OCI-LY7 (cell line): ENCODE measurements at regions not wholly inside any gene's neighbourhood (a gene's known extent, or its start where the extent isn't known, plus 50 kb on each side); places are given as distances from the start of the nearest gene placed in this dataset.

Experiments used
- BruUV-seq: library from RNA; stranded (reverse); fragments of 400-500 nt; replicated peaks from 2 replicates; lab custom pipeline; 2021; lab: Mats Ljungman, UMichigan
- CTCF ChIA-PET: fragments of 300-600 bp; sonication (Branson Sonifier 250); formaldehyde crosslinking; loops from one replicate; lab custom pipeline; 2022; ENCODE audit warnings: antibody characterized with exemption; ENCODE audit not compliant: unreplicated experiment; lab: Charles Lee
- POLR2A ChIA-PET: fragments of 300-600 bp; sonication (Branson Sonifier 250); formaldehyde crosslinking; loops from one replicate; lab custom pipeline; 2022; ENCODE audit warnings: antibody characterized with exemption; lab: Charles Lee
- DNase-seq: peaks from one replicate; pipeline ENCODE4 v3.0.0-alpha.2; 2015; ENCODE audit warnings: low spot score
- H2AFZ ChIP-seq: fragments of 200-600 bp; sonication (generic), shearing (Covaris generic); 2 replicates; pipeline ENCODE4 v1.6.1; 2014; ENCODE audit warnings: mild to moderate bottlenecking, antibody characterized with exemption, low read length, moderate library complexity
- H3K27ac ChIP-seq: fragments of 200-600 bp; sonication (generic); 2 replicates; pipeline ENCODE4 v1.5.1; 2014; ENCODE audit warnings: mixed run types, low read depth, mild to moderate bottlenecking, moderate library complexity, low read length, inconsistent platforms; ENCODE audit not compliant: poor library complexity, severe bottlenecking
- H3K36me3 ChIP-seq: fragments of 200-600 bp; sonication (generic); 2 replicates; pipeline ENCODE4 v1.6.1; 2014; ENCODE audit warnings: mild to moderate bottlenecking, antibody characterized with exemption, low read length, moderate library complexity, mixed read lengths; ENCODE audit not compliant: insufficient read depth
- H3K4me1 ChIP-seq: fragments of 200-600 bp; sonication (generic); 2 replicates; pipeline ENCODE4 v1.5.1; 2014; ENCODE audit warnings: mild to moderate bottlenecking, low read length; ENCODE audit not compliant: insufficient read depth, poor library complexity, severe bottlenecking
- H3K4me2 ChIP-seq: fragments of 200-600 bp; sonication (generic); 2 replicates; pipeline ENCODE4 v1.6.1; 2014; ENCODE audit warnings: mild to moderate bottlenecking, low read length
- H3K4me3 ChIP-seq: fragments of 200-600 bp; sonication (generic); 2 replicates; pipeline ENCODE4 v1.5.1; 2014; ENCODE audit warnings: mild to moderate bottlenecking, low read depth, low read length; ENCODE audit not compliant: poor library complexity, severe bottlenecking
- H3K79me2 ChIP-seq: fragments of 200-600 bp; sonication (generic); 2 replicates; pipeline ENCODE4 v1.6.1; 2016; ENCODE audit warnings: low read depth, mild to moderate bottlenecking, low read length, moderate library complexity, mixed read lengths; ENCODE audit not compliant: insufficient read depth
- H3K9me2 ChIP-seq: fragments of 200-600 bp; sonication (generic); 2 replicates; pipeline ENCODE4 v1.6.1; 2016; ENCODE audit warnings: mild to moderate bottlenecking, low read length, mixed read lengths; ENCODE audit not compliant: insufficient read depth
- H3K9me3 ChIP-seq: fragments of 200-600 bp; sonication (generic); 2 replicates; pipeline ENCODE4 v1.6.1; 2014; ENCODE audit warnings: mild to moderate bottlenecking, mixed run types, low read length, mixed read lengths
- H4K20me1 ChIP-seq: fragments of 200-600 bp; sonication (generic); 2 replicates; pipeline ENCODE4 v1.6.1; 2014; ENCODE audit warnings: mild to moderate bottlenecking, antibody characterized with exemption, low read length, moderate library complexity, mixed read lengths; ENCODE audit not compliant: insufficient read depth
- EZH2phosphoT487 ChIP-seq: fragments of 200-600 bp; sonication (generic); IDR thresholded peaks from 2 replicates; pipeline ENCODE4 v1.6.1; 2018; ENCODE audit warnings: low read depth, borderline replicate concordance, mild to moderate bottlenecking, mixed run types, antibody characterized with exemption, low read length, moderate library complexity, mixed read lengths
- intact Hi-C: fragments of 100-400 bp; cut with micrococcal nuclease; formaldehyde crosslinking; loops from one replicate; pipeline ENCODE4 v1.10.0; 2022; ENCODE audit not compliant: unreplicated experiment
- TF ChIP-seq, protein P1 (sequence below): fragments of 200-600 bp; sonication (generic); conservative IDR thresholded peaks from 2 replicates; pipeline ENCODE4 v1.5.1; 2014; ENCODE audit warnings: mild to moderate bottlenecking, antibody characterized with exemption, low read length, moderate library complexity, mixed read lengths

DNA sequence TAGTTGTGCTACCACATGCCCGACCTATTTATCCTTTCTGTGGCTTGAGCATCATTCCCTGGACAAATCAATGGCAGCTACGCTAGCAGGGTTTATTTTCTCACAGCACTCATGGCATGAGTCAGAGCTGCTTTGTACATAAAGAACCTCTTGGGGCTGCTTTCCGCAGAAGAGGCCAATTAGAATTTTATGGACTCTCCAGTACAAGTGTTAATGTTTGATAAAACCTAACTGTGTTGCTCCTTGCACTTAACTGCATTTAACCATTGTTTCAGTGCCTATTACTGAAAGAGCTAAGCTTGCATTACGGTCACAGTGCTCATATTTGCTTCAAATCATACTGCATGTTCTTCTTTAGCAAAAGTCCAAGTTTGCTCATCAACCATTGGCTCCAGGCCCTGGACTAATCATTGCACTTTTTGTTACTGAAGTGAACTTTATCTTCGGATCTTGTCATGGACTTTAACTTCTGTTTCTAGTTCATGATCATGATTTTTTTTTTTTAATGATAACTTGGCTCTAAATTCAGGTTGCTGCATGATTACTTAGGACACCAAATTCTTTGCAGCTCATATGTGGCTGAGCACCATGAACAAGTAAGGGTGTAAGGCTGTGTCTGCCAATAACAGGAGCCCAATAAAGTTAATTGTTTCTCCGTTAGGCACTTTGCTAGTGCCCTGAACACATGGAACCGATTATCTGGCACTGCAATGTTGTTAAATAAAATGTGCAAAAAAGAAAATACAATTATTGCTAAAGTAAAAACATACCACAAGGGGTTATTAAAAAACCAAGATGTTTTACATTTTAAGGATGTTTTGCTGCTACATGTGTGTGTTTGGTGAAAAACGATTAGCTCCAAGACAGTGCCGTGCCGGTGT is 492.2 kb downstream of the KCNJ2 start:
- BruUV-seq: no TSS peak

GRCh38 chr17:70668276-70668937 is 499.1 kb downstream of the KCNJ2 start:
- intact Hi-C loops: no loop called here
- TF ChIP-seq, protein P1, sequence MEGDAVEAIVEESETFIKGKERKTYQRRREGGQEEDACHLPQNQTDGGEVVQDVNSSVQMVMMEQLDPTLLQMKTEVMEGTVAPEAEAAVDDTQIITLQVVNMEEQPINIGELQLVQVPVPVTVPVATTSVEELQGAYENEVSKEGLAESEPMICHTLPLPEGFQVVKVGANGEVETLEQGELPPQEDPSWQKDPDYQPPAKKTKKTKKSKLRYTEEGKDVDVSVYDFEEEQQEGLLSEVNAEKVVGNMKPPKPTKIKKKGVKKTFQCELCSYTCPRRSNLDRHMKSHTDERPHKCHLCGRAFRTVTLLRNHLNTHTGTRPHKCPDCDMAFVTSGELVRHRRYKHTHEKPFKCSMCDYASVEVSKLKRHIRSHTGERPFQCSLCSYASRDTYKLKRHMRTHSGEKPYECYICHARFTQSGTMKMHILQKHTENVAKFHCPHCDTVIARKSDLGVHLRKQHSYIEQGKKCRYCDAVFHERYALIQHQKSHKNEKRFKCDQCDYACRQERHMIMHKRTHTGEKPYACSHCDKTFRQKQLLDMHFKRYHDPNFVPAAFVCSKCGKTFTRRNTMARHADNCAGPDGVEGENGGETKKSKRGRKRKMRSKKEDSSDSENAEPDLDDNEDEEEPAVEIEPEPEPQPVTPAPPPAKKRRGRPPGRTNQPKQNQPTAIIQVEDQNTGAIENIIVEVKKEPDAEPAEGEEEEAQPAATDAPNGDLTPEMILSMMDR: no peak
- TF ChIP-seq EZH2phosphoT487: no peak
- POLR2A ChIA-PET: no interaction called here
- H3K9me2 ChIP-seq: no peaks in the 10 kb centered on the region
- H4K20me1 ChIP-seq: no peaks in the 10 kb centered on the region
- no peak for DNase-seq
- H3K79me2 ChIP-seq: no peaks in the 10 kb centered on the region
- no peaks in the 10 kb centered on the region for H3K36me3 ChIP-seq
- BruUV-seq: no TSS peak
- H3K9me3 ChIP-seq: no peaks in the 10 kb centered on the region
- no peak overlapping the region for H3K4me2 ChIP-seq
- no peak overlapping the region for H3K27ac ChIP-seq
- H3K4me1 ChIP-seq: no peaks in the 10 kb centered on the region
- H2AFZ ChIP-seq: no peak overlapping the region
- CTCF ChIA-PET: no interaction called here
- no peak overlapping the region for H3K4me3 ChIP-seq

More for the DNA sequence above, 492.2 kb downstream of the KCNJ2 start:
- H3K9me2 ChIP-seq: no peaks in the 10 kb centered on the region
- H3K4me3 ChIP-seq: no peak overlapping the region
- no peak overlapping the region for H3K4me2 ChIP-seq
- H3K4me1 ChIP-seq: no peaks in the 10 kb centered on the region
- H3K36me3 ChIP-seq: no peaks in the 10 kb centered on the region
- CTCF ChIA-PET: no interaction called here
- TF ChIP-seq EZH2phosphoT487: no peak
- TF ChIP-seq, protein P1: no peak
- H3K79me2 ChIP-seq: no peaks in the 10 kb centered on the region
- DNase-seq: no peak
- no peaks in the 10 kb centered on the region for H3K9me3 ChIP-seq
- no peaks in the 10 kb centered on the region for H4K20me1 ChIP-seq
- no peak overlapping the region for H3K27ac ChIP-seq
- H2AFZ ChIP-seq: no peak overlapping the region
- POLR2A ChIA-PET: interaction anchor here (0.6 kb wide), 1 partner anchor 179 kb away, joined by 3 read pairs; no protein-coding TSS in a partner anchor
- intact Hi-C loops: no loop called here
